ENCODE measurements at regions not wholly inside any gene's neighbourhood (a gene's known extent, or its start where the extent isn't known, plus 50 kb on each side); places are given as distances from the start of the nearest gene placed in this dataset.

- TF ChIP-seq GATA3 (IDR thresholded peaks at IDR 0.05; ENCODE audit: low read depth, low read length) (no peak), GATA2 (IDR thresholded peaks at IDR 0.05; ENCODE audit: low read depth, low read length) (no peak)
Observed at GRCh38 chr13:58729361-58729760, 1097.8 kb downstream of the PCDH17 start.

GRCh38 chr13:58744686-58745085 is 1113.1 kb downstream of the PCDH17 start:
- TF ChIP-seq GATA2 (IDR thresholded peaks at IDR 0.05; ENCODE audit: low read depth, low read length) (no peak), GATA3 (IDR thresholded peaks at IDR 0.05; ENCODE audit: low read depth, low read length) (no peak)

DNA sequence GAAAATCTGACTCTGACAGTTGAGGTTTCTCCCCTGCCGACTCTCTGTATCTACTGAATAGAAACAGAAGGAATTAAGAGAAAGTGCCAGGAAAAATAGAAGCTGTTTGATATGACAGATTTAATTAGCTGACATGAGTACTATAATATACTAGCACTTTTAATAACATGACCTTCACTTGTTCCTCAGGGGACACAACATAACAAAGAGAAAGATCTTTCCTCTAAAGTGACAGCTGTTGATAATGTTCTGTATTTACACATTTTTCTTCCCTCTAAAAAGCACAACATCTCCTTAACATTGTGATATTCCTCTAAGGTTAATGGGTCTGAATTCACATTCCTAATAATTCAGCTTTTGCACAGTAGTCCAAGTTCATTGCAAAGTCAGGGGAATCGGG is 1136.0 kb downstream of the PCDH17 start:
- no peak for TF ChIP-seq GATA3 (IDR thresholded peaks at IDR 0.05; ENCODE audit: low read depth, low read length)
- TF ChIP-seq GATA2 (IDR thresholded peaks at IDR 0.05; ENCODE audit: low read depth, low read length): no peak

DNA sequence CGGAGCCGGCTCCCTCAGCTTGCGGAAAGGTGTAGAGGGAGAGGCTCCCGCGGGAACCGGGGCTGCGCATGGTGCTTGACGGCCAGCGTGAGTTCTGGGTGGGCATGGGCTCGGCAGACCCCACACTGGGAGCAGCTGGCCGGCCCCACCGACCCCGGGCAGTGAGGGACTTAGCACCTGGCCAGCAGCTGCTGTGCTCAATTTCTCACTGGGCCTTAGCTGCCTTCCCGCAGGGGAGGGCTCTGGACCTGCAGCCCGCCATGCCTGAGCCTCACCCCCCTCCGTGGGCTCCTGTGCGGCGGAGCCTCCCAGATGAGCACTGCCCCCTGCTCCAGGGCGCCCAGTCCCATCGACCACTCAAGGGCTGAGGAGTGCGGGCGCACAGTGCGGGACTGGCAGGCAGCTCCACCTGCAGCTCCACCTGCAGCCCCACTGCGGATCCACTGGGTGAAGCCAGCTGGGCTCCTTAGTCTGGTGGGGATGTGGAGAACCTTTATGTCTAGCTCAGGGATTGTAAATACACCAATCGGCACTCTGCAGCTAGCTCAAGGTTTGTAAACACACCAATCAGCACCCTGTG is 1141.8 kb downstream of the PCDH17 start:
- TF ChIP-seq GATA2 (IDR thresholded peaks at IDR 0.05; ENCODE audit: low read depth, low read length) (no peak), GATA3 (IDR thresholded peaks at IDR 0.05; ENCODE audit: low read depth, low read length) (no peak)

DNA sequence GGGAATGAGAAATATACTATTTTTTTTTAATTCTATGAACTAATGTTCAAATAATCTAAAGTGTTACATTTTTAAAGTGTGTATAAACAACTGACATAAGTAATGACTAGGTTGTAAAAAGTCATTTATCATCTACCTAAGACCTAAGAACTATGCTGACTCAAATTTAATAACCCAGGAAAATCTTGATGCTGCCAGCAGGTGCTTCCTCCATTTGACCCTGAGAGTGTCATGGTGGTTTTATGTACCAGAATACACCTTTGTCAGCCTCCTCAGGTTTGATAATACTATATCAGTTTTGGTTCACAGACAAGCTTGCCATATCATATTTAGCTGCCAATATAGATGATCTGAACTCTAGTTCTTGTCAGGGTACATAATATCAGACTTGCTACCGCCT is 1151.2 kb downstream of the PCDH17 start:
- TF ChIP-seq GATA2 (IDR thresholded peaks at IDR 0.05; ENCODE audit: low read depth, low read length) (no peak), GATA3 (IDR thresholded peaks at IDR 0.05; ENCODE audit: low read depth, low read length) (no peak)

DNA sequence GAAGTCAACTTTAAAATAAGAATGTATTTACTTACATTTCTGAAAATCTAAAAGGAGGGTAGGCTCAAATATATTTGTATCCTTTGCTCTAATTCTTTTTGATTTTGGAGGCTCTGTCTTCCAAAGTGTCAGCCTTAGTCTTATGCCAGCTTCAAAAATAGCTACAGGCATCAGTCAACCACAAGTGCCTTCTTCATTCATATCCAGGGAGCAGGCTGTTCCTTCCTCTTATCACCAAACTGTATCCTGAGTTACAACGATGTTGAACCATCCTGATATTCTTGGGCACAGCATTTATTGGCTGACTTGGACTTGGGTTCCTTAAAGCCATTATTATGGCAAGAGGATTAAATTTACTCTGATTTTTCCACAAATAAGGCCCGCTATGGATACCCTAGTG is 1161.3 kb downstream of the PCDH17 start:
- TF ChIP-seq GATA2 (IDR thresholded peaks at IDR 0.05; ENCODE audit: low read depth, low read length): no peak
- TF ChIP-seq GATA3 (IDR thresholded peaks at IDR 0.05; ENCODE audit: low read depth, low read length): no peak

DNA sequence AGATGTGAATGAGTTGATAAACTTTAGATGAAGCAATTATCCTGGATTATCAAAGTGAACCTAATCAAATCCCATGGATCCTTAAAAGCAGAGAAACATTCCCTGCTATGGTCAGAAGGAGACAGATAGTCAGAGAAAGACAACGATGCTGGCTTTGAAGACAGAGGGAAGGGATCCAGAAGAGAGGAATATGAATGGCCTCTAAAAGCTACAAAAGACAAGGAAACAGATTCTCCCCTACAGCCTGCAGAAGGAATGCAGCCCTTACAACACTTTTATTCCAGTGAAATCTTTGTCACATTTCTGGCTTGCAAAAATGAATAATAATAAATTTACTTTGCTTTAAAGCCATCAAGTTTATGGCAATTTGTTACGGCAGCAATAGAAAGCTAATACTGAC is 1164.2 kb downstream of the PCDH17 start:
- TF ChIP-seq GATA3 (IDR thresholded peaks at IDR 0.05; ENCODE audit: low read depth, low read length): no peak
- TF ChIP-seq GATA2 (IDR thresholded peaks at IDR 0.05; ENCODE audit: low read depth, low read length): no peak

DNA sequence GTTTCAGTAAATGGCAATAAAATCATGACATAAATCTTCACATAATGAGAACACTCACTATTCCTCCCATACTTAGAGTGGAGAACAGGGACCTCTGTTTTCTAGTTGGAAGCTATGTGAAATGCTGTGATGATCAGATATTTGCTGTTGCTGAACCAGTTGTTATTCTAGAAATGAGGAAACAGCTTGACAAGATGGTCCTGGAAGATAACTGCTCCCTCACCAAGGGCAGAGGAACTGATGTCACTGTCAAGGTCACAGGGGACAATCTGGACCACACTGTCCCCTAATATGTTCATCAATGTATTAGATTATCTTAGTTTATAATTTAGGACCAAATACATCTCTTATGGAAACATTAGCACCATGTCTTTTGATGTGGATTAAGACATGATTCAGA is 1173.3 kb downstream of the PCDH17 start:
- TF ChIP-seq GATA3 (IDR thresholded peaks at IDR 0.05; ENCODE audit: low read depth, low read length): no peak
- peak; percentile 65 for TF ChIP-seq GATA2 (IDR thresholded peaks at IDR 0.05; ENCODE audit: low read depth, low read length)

DNA sequence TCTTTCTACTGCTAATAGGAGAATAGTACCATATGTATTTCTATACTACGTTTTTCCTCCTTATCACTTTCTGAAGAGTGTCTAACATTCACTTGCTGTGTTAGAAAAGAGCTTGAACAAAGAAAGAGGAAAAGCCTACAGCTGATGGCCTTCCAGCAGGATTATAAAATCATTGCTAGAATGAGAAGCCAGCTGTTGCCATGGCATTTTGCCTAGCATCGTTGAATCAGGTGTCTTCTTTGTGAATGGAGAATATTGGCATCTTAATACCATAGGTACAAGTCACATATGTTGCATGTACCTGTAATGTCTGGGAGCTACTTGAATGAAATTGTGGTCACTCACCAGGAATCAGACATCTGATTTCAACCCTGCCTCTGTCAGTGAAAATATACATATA is 1174.9 kb downstream of the PCDH17 start:
- TF ChIP-seq GATA2 (IDR thresholded peaks at IDR 0.05; ENCODE audit: low read depth, low read length) (no peak), GATA3 (IDR thresholded peaks at IDR 0.05; ENCODE audit: low read depth, low read length) (no peak)

DNA sequence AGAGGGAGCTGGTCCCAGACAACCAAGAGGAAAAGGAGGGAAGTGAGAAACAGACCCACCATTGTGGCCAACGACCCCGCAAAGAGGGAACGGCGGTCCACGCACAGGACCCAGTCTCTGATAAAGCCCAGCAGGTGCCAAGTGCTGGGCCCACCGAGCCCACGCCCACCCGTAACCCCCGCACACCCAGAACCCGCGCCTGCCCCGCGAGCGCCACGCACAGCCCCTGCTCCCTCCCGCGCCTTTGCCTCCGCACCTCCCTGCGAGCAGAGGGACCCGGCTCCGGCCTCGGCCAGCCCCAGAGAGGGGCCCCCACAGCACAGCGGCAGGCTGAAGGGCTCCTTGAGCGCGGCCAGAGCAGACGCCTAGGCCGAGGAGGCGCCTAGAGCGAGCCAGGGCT is 1192.2 kb downstream of the PCDH17 start:
- no peak for TF ChIP-seq GATA2 (IDR thresholded peaks at IDR 0.05; ENCODE audit: low read depth, low read length)

DNA sequence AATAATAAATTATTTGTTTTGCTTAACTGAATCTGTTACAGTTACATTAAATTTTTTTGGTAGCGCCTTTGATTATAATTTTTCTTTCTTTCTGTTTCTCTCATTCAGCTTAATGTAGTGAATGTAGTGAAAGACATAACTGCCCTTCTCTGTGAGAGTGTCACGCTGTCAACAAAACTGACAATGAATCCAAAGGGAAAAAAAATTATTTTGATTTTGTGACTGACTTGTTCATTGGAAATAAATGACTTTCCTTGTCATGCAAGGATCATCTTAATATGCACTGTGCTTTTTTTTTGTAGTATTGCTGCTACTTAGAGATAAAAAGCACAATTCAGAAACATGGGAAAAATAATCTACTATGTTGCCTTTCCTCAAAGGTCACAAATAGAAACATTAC is 1196.4 kb downstream of the PCDH17 start:
- TF ChIP-seq GATA3 (IDR thresholded peaks at IDR 0.05; ENCODE audit: low read depth, low read length): no peak
- TF ChIP-seq GATA2 (IDR thresholded peaks at IDR 0.05; ENCODE audit: low read depth, low read length): no peak

- no peak for TF ChIP-seq GATA2 (IDR thresholded peaks at IDR 0.05; ENCODE audit: low read depth, low read length)
- TF ChIP-seq GATA3 (IDR thresholded peaks at IDR 0.05; ENCODE audit: low read depth, low read length): no peak
Observed at GRCh38 chr13:58830841-58831240, 1199.3 kb downstream of the PCDH17 start.

DNA sequence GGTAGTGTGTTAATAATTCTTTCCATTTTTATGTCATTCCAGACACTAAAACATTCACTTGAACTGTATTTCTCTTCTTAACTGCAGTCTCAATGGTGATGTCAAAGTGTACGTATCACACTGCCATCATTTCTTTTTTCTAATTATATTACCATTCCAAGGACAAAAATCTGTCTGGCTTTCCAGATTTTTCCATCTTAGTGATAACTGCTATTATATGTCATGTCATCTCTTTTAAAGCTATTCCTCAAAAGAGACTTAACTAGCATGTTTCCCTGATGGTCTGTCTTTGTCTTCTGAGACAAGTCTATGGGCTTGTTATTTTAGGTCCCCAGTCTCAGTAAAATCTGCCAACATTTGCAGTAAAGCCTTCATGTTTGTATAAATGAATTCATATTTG is 1207.1 kb downstream of the PCDH17 start:
- TF ChIP-seq GATA3 (IDR thresholded peaks at IDR 0.05; ENCODE audit: low read depth, low read length): no peak
- TF ChIP-seq GATA2 (IDR thresholded peaks at IDR 0.05; ENCODE audit: low read depth, low read length): no peak

DNA sequence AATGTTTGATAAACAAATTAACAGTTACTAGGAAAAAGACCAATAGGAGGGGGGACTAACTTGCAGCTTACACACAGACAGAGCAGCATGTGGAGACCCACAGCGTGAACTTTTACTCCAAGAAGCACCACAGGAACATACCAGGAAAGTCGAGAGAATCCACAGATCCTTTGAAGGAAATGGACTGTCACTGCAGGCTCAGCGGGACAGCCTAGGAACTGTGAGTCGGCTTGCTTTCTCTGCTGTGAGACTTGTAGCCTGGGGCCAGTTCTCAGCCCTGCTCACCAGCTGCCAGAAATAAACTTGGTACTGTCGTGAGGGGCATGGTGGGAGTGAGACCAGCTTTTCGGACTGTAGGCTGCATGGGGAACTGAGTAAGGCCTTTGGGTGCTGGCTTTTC is 1211.5 kb downstream of the PCDH17 start:
- no peak for TF ChIP-seq GATA3 (IDR thresholded peaks at IDR 0.05; ENCODE audit: low read depth, low read length)

DNA sequence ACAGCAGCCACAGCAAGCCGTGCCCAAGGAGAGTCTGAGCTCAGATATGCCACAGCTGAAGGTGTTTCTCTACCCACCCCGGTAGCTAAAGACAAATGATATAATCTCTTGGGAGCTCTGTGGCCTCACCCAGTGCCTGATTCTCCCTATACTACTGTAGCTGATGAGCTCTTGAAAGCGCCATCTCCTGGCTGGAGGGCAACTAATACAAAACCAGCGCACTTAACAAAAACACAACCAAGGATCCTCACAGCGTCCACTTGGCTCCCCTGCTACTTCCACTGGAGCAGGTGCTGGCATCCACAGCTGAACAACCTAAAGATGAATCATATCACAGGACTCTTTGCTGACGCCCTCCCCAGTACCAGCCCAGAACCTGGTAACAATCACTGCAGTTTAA is 1212.0 kb downstream of the PCDH17 start:
- TF ChIP-seq GATA3 (IDR thresholded peaks at IDR 0.05; ENCODE audit: low read depth, low read length): no peak
- no peak for TF ChIP-seq GATA2 (IDR thresholded peaks at IDR 0.05; ENCODE audit: low read depth, low read length)

GRCh38 chr13:58850161-58850560 is 1218.6 kb downstream of the PCDH17 start:
- no peak for TF ChIP-seq GATA3 (IDR thresholded peaks at IDR 0.05; ENCODE audit: low read depth, low read length)
- no peak for TF ChIP-seq GATA2 (IDR thresholded peaks at IDR 0.05; ENCODE audit: low read depth, low read length)

Measured in SH-SY5Y (cell line).